Stimulated activated CD8-positive, alpha-beta memory T cell treated with anti-CD3 and anti-CD28 coated beads, Interleukin-7, amount 100 ng/mL, for 48 hours (primary cell): ENCODE measurements at regions not wholly inside any gene's neighbourhood (a gene's known extent, or its start where the extent isn't known, plus 50 kb on each side); places are given as distances from the start of the nearest gene placed in this dataset.

Experiments
- DNase-seq, 2 donors: peaks; one replicate each; pipeline ENCODE4 v3.0.0-alpha.2; 2020; ENCODE audit warnings: low read depth in 1 of 2; ENCODE audit errors: extremely low read depth in 1 of 2

- DNase-seq: no peak
These were observed 686.7 kb upstream of the MARCKS start for GRCh38 chr6:113170454-113170853.

- DNase-seq: no peak
These were observed 685.3 kb upstream of the MARCKS start for GRCh38 chr6:113171882-113172281.

GRCh38 chr6:113172531-113172966, 684.6 kb upstream of the MARCKS start:
- no peak for DNase-seq

GRCh38 chr6:113178349-113178748, 678.8 kb upstream of the MARCKS start:
- DNase-seq: no peak

GRCh38 chr6:113181164-113181563, 676.0 kb upstream of the MARCKS start:
- DNase-seq: no peak

- no peak for DNase-seq
These were observed 674.6 kb upstream of the MARCKS start for GRCh38 chr6:113182370-113183141.

DNA sequence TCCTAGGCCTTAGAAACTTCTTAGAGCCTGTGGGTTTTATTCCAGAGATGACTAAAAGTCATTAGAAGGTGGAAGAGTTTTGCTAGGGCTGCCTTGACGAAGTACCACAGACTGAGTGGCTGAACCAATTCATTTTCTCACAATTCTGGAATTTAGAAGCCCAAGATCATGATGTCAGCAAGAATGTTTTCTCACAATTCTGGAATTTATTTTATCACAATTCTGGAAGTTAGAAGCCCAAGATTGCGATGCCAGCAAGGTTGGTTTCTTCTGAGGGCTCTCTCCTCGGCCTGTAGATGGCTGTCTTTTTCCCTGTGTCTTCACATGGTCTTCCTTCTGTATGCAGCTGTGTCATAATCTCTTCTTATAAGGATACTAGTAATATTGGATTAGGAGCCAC, 672.9 kb upstream of the MARCKS start:
- DNase-seq: no peak

- DNase-seq: no peak
These were observed 672.4 kb upstream of the MARCKS start for GRCh38 chr6:113184736-113185135.

GRCh38 chr6:113185299-113185698, 671.8 kb upstream of the MARCKS start:
- no peak for DNase-seq

- no peak for DNase-seq
These were observed 669.5 kb upstream of the MARCKS start for GRCh38 chr6:113187661-113188060.

DNA sequence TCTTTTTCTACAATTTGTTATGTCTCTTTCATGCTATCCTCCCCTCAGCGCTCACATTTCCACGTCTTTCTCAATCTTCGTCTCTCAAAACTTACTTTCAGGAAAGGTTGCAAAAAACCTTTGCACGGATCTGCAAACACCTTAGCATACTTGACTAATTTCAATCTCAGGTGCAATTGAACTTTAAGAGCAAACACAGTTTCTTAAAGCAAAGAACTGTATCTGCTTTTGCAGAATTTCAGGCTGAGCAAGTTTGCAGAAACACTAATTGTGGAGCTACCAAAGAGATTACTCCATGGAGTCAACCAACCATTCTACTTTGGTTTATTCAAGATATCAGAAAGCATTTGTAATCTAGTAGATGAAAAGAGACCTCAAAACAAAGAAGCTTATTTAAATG, 668.2 kb upstream of the MARCKS start:
- no peak for DNase-seq

DNA sequence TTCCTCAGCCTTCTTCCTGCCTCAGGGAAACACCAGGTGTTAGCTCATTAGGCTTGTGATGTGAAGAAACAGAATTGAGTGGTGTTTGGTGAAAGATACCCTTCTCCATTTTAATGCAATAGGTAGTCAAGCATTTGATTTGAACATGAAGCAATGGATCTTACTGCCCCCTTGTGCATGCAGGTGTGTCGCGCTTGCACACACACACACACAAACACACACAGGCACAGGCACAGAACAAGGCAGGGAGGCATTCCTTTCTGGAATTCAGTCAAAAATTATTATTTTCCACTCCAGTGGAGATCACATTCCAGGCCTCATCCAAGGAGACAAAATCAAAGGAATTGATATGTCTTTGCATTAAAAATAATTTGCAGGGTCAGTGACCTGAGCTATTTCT, 667.0 kb upstream of the MARCKS start:
- DNase-seq: no peak

GRCh38 chr6:113194090-113194489, 663.1 kb upstream of the MARCKS start:
- no peak for DNase-seq

DNA sequence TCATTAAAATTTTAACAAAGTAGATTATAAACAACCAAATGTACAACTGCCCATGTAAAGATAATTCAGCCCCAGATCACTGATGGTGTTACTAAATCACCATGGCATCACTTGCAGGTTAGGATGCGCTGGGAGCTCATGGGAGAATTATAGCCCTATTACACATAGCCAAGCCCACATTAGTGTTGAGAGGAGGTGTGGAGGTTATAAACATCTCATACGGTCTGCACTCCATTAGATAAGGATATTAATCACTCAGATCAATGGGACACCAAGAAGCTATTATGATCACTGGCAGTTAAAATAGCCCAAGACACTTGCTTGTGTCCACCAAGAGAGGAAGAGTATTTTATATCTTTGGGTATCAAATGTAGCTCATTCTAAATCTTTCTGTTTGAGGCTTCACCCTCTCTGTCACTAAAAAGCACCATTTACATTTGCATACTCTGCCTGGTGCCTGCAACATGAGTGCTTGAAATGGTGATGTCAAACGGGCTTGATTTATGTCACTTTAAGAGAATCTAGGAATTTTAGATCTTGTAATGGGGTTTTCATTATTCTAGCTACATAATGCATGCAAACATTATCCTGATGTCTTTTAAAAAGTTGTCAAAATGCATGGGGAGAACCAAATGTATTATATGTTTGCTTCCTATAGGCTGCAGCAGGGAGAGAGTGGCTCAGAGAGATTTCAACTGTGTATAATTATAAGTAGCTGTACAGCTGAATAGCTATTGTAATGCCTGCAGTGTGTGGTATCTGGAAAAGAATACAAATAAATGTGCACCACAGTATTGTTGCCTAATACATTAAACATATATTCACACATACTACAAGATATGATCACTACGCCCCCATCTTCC, 654.1 kb upstream of the MARCKS start:
- no peak for DNase-seq

DNA sequence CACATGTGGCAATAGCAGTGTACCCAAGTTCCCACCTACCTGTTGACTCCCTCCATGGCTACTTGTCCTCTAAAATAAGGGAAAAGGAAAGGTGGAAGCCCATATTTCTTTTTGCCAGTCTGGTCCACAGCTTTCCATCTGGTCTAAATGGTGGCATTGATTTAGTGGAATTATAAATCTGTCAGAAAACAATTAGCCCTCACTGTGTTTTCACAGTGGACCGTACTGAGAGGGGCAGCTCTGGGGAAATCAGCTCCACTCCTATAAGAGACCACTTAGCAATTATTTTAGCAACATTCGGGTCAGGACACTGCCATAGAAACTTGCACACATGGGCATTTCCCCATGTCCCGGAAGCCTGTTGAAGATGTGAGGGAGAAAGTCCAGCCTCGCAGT, 653.4 kb upstream of the MARCKS start:
- no peak for DNase-seq

- no peak for DNase-seq
These were observed 651.6 kb upstream of the MARCKS start for GRCh38 chr6:113205553-113205952.

DNA sequence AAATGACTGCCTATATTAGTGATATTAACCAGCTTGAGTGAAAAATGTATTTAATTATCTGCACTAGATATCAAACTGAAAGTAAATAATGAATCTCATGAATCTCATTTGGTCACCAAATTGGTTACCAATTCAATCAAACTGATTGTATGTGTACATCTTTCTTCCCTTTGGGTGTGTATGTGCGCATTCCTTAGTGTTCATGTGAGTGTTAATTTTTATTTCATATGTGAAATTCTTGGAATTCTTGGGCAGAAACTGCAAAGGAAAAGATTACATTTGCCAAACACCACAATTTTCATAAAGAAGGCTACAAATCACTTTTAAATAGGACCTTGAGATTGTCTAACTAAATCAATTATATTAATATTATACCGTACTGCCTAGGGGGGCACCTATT, 648.4 kb upstream of the MARCKS start:
- DNase-seq: no peak

DNA sequence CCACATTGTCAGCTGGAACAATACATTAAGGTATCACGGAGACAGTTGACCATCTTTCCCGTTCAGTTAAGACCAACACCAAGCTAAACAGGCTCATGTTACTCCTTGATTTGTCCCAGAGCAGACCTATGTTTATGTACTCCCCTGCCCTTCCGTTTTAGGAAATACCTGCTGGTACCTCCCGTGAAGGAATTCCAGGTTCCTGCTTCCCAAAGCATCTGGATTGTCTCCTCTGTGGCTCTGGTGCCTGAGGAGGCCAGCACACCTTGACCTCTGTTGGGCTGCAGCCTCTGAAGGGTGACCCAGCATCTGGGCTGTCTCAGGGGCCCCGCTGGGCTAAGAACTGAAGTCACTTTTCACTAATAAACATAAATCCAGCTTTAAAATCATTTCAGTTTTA, 647.8 kb upstream of the MARCKS start:
- no peak for DNase-seq

GRCh38 chr6:113211170-113211569, 646.0 kb upstream of the MARCKS start:
- no peak for DNase-seq

DNA sequence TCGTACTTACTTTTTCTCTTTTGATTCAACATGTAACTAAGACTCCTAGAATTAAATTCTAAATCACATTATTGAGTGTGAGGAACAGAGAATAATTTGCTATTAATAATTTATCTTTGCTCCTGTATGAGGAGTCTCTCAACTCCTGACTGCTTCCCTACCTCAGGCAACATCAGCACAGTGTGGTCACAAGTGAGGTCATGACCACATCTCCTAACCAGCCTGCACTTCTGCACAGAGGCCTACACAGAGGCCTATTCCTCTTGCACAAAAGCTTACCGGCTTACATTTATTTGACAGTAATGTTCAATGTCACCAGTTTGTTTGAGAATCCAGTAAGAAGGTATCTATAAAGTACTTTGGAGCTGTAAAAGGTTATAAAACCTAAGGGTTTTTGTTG, 637.4 kb upstream of the MARCKS start:
- no peak for DNase-seq

DNA sequence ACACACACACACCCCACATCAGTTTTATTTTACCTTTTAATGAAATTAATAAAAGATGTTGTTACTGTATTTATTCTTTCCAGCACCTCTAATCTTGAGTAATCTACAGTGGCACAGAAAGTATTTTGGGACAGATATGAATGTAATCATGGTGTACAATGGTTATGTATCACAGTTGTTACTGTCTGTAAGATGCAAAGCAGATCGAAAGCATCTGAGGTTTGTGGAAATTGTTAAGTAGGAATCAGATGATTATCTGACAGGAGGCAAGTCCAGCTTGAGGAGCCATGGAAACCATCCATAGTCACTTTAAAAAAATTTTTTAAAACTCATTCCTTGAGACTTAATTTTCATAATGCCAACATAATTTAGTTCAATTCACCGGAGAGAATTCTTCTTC, 636.3 kb upstream of the MARCKS start:
- no peak for DNase-seq

DNA sequence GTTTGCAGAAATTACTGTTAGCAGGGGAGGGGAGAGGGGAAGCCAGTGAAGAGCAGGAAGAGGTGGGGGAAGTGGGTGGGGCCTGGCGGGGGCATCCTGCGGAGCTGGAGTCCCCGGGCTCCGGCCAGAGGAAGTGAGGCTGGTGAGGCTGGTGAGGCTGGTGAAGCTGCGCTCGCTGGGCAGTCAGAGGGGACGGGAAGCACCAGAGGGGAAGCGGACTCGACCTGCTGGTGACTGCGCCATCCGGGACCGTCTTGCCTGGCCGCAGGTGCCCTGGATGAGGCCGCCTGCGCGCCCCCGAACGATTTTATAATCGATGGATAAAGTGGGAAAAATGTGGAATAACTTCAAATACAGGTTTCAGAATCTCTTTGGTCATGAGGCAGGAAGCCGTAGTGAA, 635.3 kb upstream of the MARCKS start:
- DNase-seq: no peak
